ENCODE measurements at regions not wholly inside any gene's neighbourhood (a gene's known extent, or its start where the extent isn't known, plus 50 kb on each side); places are given as distances from the start of the nearest gene placed in this dataset.

DNA sequence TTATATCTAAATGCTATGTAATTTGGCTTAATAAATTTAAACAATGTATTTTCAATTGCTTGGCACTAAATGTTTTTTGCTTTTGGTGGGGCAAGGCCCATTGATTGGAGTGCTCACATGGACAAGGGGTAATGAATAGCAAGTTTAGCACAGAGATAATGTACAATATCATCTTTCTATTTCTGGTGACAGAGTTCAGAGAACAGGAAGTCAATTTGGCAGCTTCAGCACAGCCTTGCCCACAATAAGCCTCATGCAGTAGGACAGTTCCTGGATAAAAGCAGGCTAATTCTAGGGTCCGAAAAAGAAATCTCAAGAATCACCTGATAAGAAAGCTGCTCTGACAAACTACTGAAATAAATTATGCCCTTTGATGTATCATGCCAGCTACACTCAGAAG lies 443.9 kb upstream of the FSHR start:
- TF ChIP-seq EZH2 (IDR thresholded peaks at IDR 0.05) (no peak), POLR2AphosphoS5 (IDR thresholded peaks at IDR 0.05; ENCODE audit: borderline replicate concordance, low read depth, low read length) (no peak)

Data from SK-N-MC (cell line).